ENCODE measurements at regions not wholly inside any gene's neighbourhood (a gene's known extent, or its start where the extent isn't known, plus 50 kb on each side); places are given as distances from the start of the nearest gene placed in this dataset.

DNA sequence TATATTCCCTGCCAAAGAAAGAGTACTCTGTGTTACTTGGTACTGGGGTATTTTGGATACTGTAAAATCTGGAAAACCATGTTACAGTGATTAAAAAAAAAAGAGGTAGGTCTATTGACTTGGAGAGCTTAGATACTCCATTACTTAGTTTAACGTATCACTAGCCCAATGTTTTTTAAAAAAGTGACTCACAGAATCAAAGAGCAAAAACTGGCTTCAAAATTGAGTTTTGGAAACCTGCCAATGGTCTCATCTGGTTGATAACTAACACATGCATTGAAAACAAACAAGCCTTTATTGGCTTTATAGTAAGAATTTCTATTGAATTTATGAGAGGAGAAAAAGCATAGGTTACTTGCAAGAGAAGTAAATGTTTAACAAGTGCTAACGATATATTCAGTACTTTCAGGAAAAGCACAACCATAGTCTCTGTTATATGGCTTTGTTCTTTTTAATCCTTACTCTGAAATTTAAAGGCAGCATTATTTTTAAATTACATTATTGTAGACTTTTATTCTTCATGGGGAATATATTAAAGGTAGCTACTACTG is 563.3 kb upstream of the SORCS1 start:
- TF ChIP-seq POLR2A (IDR thresholded peaks at IDR 0.05; ENCODE audit: low read depth, low read length) (no peak), TAF1 (IDR thresholded peaks at IDR 0.05; ENCODE audit: low read depth, low read length) (no peak), POLR2AphosphoS5 (IDR thresholded peaks at IDR 0.05; ENCODE audit: low read depth, low read length) (no peak), SPI1 (IDR thresholded peaks at IDR 0.05; ENCODE audit: low read depth, low read length) (no peak), POU2F2 (IDR thresholded peaks at IDR 0.05; ENCODE audit: low read depth, low read length) (no peak)
